ENCODE measurements at regions not wholly inside any gene's neighbourhood (a gene's known extent, or its start where the extent isn't known, plus 50 kb on each side); places are given as distances from the start of the nearest gene placed in this dataset.

GRCh38 chr9:129341987-129342348 lies 163.9 kb upstream of the IER5L start:
- TF ChIP-seq, protein P1, sequence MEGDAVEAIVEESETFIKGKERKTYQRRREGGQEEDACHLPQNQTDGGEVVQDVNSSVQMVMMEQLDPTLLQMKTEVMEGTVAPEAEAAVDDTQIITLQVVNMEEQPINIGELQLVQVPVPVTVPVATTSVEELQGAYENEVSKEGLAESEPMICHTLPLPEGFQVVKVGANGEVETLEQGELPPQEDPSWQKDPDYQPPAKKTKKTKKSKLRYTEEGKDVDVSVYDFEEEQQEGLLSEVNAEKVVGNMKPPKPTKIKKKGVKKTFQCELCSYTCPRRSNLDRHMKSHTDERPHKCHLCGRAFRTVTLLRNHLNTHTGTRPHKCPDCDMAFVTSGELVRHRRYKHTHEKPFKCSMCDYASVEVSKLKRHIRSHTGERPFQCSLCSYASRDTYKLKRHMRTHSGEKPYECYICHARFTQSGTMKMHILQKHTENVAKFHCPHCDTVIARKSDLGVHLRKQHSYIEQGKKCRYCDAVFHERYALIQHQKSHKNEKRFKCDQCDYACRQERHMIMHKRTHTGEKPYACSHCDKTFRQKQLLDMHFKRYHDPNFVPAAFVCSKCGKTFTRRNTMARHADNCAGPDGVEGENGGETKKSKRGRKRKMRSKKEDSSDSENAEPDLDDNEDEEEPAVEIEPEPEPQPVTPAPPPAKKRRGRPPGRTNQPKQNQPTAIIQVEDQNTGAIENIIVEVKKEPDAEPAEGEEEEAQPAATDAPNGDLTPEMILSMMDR (IDR thresholded peaks at IDR 0.05): no peak
- TF ChIP-seq POLR2AphosphoS5 (IDR thresholded peaks at IDR 0.05) (no peak), POLR2A (IDR thresholded peaks at IDR 0.05; ENCODE audit: low read depth) (no peak)

All from esophagus muscularis mucosa (tissue), 3 donors.